HG03039 (cell line): ENCODE measurements at regions not wholly inside any gene's neighbourhood (a gene's known extent, or its start where the extent isn't known, plus 50 kb on each side); places are given as distances from the start of the nearest gene placed in this dataset.
"Not testable (repeated sequence)": the region's sequence is repeated elsewhere in the genome, so short reads cannot be mapped to it uniquely, and the experiment has no call there.

Experiments
- ATAC-seq: cut with Tn5 transposase; IDR thresholded peaks from one replicate; pipeline ENCODE4 v1.9.1; 2021; ENCODE audit warnings: mild to moderate bottlenecking, moderate library complexity; ENCODE audit not compliant: unreplicated experiment

DNA sequence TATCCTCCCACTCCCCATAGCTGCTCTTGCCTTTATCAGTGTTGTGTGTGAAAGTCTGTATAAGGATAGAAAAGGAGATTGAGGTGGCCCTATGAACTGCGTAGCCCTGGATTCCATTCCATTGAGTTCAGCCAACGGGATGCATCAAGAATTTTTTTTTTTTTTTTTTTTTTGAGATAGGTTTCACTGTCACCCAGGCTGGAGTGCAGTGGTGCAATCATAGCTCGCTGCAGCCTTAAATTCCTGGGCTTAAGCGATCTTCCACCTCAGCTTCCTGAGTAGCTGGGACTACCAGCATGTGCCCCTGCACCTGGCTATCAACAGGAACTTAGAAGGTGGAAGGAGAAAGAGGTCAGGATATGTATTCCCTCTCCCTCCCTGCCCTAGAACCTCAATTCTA lies 187.2 kb upstream of the SPRY1 start:
- ATAC-seq, result no peak

DNA sequence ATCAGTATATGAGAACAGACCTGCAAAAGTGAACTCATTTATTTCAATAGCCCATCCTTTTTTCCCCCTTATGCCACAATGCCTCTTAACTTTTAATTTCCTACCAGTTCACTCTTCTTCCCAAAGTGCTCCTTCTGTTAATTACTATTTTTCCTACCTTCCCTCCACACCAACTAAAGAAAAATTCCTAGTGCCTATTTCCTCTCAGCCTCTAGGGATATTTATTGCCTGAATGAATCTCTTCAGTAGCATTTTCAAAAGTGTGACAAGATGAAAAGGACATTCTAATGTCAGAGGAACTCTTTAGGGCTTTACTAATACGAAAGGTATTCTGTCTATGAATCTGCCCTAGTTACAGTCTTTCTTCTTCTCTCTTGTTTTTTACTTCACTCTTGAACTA lies 181.1 kb upstream of the SPRY1 start:
- no peak for ATAC-seq

DNA sequence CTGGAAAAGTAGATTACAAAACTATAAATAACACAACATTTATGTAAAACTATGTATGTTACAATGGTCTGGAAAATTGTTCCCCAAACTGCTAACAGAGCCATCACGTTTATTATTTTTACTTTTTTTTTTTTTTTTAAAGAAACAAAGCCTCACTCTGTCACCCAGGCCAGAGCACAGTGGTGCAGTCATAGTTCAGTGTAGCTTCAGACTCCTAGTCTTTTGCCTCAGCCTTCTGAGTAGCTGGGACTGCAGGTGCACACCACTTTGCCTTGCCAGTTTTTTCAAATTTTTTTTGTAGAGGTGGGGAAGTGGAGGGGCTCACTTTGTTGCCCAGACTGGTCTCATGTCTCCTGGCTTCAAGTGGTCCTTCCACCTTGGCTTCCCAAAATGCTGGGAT lies 180.1 kb upstream of the SPRY1 start:
- no peak for ATAC-seq

DNA sequence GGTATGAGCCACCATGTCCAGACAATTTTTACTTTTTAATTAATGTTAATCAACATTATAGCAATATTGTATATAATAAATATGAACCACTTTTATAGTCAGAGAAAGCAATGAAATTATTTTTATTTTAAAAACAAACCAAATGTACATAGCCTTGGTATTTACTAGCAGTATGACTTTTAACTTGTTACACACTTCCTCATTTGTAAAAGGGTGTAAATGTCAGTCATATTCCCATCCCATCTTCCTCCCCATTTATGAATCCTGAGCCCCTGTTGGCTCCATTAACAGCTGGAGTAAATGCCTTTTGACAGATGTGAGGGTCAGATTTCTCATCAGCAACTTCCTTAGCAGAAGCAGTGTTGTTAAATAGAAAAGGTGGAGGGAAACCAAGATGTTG lies 179.6 kb upstream of the SPRY1 start:
- ATAC-seq, result no peak

DNA sequence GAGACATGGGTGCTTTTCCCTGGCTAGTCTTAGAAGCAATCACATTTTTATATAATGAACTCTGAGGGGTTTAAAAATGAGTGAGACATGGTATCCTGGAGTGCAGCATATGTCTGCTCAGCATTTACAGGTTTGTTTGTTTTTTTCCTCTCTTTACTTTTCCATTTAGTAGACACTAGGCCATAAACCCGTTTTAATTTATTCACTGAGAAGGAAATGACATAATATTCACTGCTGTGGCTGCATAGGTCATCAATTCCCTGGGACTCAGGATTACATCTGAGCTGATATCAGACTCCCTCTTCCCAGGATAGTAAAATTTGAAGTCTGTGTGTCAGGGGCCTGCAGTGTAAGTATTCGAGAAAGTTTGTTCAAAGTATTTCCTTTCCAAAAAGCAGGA lies 178.9 kb upstream of the SPRY1 start:
- no peak for ATAC-seq

DNA sequence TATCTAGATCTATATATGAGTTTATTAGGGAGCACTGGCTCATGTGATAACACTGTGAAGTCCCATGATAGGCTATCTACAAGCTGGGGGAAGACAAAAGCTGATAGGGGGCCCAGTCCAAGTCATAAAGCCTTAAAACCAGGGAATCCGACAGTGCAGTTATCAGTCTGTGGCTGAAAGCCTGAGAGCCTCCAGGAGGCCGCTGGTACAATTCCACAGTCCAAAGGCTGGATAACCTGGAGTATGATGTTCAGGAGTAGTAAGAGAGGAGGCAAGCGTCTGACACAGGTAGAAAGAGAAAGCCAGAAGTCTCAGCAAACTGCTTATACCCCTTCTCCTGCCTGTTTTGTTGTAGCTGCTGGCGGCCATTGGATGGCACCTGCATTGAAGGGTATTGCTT lies 177.6 kb upstream of the SPRY1 start:
- ATAC-seq, result no peak

DNA sequence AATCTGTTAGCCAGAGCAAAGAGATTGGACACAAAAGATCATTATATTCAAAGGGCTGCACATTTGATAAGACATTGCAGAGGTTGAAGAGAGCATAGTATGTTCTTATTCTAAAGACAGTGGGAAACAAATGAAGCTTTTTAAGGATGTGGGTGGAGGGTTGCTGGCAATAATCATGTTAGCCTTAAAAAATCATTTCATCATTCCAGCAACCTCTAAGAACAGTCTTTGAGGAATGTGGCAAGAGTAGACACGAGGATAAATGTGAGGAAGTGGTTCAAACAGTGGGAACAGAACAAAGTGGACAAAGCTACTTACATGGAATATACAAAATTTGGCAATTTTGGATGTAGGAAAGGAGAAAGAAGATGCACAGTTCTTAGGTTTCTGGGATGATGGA lies 167.3 kb upstream of the SPRY1 start:
- no peak for ATAC-seq

DNA sequence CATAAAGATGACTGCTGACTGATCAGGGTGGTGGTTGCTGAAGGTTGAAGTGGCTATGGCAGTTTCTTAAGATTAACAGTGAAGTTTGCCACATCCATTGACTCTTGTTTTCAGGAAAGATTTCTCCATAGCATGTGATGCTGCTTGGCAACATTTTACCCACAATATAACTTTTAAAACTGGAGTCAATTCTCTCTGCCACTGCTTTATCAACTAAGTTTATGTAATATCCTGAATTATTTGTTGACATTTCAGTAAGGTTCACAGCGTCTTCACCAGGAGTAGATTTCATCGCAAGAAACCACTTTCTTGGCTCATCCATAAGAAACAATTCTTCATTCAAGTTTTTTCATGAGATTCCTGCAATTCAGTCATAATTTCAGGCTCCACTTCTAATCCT lies 166.5 kb upstream of the SPRY1 start:
- ATAC-seq, result no peak

DNA sequence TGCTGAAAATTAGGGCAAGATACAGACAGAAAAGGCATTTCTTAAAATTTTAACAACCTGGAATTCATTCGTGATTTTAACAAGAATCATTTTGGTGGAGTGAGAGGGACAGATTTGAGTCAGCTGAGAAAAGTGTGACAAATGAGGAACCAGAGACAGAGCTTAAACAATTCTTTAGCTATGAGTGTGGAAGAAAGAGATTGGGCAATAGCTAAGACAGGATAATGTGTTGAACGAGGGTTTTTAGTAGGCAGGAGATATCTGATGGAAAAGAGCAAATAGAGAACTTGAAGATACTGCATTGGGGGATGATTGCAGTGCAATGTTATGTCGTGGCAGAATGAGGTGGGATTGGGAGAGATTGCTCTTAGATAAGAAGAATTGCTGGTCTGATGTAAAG lies 164.2 kb upstream of the SPRY1 start:
- ATAC-seq, result no peak

DNA sequence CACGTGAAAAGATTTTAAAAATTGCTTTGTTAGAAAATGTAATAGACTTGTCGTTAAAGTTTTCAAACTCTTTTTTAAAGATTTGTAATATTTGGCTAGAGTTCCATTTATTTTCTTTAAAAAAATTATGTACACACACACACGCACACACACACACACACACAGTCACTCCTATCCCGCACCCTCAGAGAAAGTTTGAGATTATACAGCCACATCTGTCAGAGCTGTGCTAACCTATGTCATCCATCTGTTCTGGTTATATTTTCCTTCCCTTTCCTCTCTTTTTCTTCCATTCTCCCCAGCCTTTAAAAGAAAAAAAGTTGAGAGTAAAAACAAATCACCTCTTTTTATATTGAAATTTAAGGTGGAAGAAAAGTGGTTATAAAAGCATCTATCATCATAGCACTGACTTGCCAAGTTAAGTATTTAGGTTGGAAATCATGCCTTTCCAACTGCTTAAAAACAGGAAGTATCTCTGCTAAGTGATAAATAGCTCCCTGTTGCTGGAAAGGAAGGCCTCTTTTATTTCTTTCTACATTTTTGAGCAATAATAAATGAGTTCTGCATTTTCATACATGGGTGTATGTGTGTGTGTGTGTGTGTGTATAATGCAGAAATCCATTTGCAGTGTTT lies 163.3 kb upstream of the SPRY1 start:
- no peak for ATAC-seq

DNA sequence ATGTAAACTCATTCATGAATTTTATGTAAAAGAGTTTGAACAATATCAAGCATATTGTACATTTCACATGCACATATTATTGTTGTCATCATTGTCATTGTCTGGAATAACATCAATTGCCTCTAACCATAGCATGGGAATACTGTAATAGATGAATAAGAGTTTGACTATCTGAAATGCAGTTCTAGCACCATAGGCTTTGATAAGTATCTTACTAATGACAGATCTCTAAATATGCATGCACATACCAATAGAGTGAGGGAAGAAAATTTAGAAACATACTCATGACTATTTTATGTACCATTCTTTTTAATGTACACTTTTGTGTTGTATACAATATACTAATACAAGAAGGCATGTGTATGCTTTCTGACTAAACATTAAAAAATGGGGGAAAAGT lies 161.6 kb upstream of the SPRY1 start:
- ATAC-seq, result no peak

DNA sequence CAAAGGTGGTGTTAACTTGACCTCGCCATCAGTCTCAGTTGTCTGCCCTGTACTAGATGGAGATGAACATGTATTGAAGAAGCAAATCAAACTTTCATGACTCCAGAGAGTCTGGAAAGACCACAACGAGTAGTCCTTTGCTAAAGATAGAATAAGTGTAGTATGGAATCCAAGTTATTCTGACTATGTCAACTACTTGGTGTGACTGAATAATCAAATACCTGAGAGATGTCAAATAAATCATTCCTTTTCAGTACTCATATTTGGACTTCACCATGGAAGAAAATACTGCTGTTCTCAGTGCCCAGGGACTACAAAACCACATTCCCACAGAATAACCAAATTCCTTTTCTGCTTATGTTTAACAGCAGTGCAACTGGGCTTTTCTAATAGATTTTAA lies 161.2 kb upstream of the SPRY1 start:
- ATAC-seq, result no peak

DNA sequence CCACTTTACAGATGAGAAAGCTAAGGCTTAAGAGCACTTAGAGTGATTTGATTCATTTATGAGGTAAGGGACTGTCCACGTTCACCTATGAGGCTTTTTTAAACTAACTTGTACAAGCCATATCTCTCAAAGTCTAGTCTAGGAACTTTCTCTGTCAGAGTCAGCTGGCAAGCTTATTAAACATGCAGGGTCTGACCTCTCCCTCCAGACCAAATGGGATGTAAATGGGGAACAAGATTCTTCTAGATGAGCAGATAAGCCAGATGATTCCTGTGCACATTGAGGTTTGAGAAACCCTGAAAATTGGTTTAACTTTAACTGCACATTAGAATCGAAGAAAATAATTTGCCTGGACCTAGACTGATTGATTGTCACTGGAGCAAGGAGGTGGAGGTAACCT lies 160.0 kb upstream of the SPRY1 start:
- ATAC-seq, result no peak

DNA sequence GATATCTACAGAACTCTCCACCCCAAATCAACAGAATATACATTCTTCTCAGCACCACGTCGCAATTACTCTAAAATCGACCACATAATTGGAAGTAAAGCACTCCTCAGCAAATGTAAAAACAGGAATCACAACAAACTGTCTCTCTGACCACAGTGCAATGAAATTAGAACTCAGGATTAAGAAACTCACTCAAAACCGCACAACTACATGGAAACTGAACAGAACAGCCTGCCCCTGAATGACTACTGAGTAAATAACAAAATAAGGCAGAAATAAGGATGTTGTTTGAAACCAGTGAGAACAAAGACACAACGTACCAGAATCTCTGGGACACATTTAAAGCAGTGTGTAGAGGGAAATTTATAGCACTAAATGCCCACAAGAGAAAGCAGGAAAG lies 156.3 kb upstream of the SPRY1 start:
- ATAC-seq, result not testable (repeated sequence)

DNA sequence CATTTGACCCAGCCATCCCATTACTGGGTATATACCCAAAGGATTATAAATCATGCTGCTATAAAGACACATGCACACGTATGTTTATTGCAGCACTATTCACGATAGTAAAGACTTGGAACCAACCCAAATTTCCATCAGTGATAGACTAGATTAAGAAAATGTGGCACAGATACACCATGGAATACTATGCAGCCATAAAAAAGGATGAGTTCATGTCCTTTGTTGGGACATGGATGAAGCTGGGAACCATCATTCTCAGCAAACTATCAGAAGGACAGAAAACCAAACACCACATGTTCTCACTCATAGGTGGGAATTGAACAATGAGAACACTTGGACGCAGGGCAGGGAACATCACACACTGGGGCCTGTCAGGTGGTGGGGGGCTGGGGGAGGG lies 153.4 kb upstream of the SPRY1 start:
- ATAC-seq, result not testable (repeated sequence)

DNA sequence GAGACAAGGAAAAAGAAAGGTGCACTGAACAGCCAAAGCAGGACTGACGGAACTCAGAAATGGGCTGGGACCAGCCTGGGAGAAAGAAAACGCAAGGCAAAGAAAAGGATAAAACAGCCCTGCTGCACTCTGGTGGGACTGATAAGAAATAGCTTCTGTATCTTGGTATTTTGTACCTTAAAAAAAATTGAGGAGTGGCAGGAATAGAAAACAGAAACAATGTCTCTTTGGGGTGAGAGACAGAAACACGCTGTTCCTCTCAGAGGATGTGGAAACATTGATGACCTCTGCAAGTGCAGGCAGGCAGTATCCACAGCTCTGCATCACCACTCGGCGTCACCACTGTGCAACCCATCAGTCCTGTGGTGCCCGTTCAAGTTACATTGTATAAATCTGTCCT lies 152.5 kb upstream of the SPRY1 start:
- ATAC-seq, result no peak

DNA sequence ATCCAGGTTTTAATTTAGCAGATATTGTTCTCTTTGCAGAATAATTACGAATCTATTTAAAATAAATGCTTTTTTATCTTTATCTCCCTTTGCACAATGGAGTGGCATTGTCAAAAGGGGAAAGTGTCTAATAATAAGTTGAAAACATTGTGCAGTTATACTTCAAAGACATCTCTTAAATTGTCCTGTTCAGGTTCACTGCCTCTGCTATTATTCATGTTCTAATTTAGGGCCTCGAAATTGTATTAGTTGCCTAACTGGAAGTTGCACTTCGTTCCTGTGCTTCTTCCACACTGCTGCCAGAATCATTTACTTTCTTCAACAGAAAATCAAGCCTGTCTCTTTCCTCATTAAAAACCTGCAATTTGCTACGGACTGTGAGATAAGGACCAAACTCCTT lies 150.5 kb upstream of the SPRY1 start:
- no peak for ATAC-seq

DNA sequence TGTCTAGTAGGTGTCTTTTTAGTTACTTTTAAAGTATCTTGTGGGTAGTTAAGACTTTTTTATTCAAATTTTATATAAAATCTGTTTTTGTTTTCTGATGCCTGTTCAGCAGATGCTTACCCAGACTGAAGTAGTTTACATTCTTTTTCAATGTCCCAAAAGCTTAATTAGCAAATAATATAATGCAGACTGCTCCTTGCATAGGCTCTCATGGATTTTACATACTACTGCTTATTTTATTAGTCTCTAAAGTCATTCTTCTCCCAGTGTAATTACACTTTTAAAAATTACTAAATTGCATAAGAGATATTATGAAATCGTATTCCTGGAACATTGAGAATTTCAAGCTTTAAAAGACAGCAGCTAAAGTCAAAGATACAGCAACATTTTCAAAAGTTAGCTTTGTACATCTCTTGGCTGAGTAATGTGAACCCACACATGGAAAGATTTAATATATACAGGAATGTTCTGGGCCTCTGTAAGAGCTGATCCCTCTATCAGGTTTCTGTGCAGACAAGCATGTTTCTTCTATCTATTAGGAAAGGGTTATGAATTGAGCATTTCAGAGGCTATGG lies 148.4 kb upstream of the SPRY1 start:
- no peak for ATAC-seq

DNA sequence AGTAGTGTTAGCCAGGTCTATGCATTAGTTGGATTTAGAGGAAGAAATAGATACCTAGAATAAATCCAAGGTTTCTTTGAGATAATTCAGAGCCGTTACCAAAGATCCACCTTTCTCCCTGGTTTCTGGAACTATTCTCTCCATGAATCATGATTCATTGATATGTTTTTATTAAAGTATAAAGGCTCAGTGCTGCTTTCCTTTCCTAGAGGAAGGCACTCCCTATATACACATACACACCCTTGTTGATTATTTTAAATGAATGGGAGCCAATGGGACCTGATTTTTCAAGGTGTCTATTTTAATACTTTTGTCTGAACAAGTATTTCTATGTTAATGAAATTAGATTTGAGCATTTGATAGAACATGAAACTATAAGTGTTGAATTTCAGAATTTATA lies 146.8 kb upstream of the SPRY1 start:
- no peak for ATAC-seq

DNA sequence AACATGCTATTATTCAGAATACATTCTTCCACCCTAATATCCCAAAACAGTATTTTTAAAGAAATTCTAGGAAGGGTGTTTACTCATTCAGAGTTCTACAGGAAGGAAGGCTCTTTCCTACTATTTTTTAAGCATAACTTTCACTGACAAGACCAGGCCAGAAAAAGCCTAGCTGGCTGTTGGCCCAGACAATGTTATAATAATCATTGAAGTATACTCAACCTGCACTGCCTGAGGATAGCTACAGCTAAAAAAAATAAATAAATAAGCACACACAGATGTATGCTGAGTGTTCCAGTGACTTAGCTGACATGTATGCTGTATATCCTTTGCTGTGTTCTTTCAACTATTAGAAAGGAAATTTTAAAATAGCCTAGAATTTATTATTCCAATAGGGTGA lies 145.8 kb upstream of the SPRY1 start:
- no peak for ATAC-seq

DNA sequence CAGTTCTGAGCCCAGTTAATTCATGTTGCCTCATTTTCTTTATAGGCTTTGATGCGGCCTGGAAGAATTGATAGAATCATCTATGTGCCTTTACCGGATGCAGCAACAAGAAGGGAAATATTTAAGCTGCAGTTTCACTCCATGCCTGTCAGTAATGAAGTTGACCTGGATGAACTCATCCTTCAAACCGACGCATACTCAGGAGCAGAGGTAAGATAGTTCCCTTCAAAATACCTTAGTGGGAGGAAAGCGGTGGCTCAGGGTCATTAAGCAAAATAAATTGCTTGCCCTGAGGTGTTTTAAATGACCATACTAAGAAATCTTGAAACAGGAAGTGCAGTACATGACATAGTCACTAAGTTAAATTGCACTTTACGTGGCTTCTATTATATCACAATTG lies 140.6 kb upstream of the SPRY1 start:
- no peak for ATAC-seq

DNA sequence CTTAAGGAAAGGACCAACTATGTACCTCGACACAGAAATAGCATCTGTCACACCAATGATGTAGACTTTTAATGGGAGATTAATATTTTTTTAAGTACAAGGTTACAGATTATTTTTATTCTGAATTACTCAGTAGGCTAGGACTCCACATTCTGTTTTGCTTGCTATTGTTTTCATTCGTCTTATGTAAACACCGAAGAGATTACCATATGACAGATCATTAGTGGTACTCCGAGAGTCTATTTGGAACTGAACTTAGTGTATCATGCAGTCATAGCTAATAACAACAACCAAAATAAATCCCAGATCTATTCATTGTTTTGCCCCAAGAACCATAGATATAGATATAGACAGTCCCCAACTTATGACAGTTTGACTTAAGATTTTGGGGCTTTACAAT lies 139.7 kb upstream of the SPRY1 start:
- ATAC-seq, result no peak

DNA sequence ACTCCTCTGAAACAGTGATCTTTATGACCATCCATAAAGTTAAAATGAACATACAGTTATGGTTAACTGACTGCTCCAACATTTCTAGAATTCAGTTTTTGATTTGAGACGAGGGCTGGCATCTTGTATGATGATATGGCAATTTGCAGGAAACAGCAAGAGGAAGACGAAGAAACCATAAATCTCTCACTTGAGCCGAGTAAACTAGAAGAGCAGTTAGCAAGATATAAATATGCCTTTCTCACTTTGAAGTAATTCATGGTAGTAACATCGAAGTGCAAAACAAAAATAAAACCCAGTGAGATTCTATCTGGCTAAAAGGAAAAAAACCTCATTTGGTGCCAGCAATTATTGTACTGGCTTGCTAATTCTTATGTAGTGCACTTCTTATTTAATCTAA lies 139.0 kb upstream of the SPRY1 start:
- ATAC-seq, result no peak
